ENCODE measurements at regions not wholly inside any gene's neighbourhood (a gene's known extent, or its start where the extent isn't known, plus 50 kb on each side); places are given as distances from the start of the nearest gene placed in this dataset.
A peak's percentile ranks its signal among the peaks of the same experiment; 100 is the strongest.
"Not testable (repeated sequence)": the region's sequence is repeated elsewhere in the genome, so short reads cannot be mapped to it uniquely, and the experiment has no call there.

DNA sequence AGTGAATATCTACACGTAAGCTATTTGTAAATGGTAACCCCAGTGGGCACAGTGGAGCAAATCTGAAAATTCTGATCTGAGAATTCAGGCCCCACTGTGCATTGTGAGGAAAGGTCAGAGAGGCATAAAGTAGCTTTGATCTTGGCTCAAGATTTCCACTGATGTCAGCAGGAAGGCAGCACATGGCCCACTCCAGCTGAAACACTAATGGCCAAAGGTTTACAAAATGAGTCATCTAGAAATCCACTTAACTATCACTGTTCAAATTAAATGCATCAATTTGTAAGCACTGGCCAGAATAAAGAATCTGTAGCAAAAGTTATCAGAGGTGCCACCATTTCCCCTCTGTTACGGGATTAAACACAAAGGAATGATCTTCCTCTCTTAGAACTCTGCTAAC is 191.6 kb downstream of the C9orf152 start:
- Histone ChIP-seq H3K27ac (ENCODE audit: low read length) (no peak overlapping the region), H3K4me3 (ENCODE audit: low read length) (no peak overlapping the region), H3K27me3 (ENCODE audit: control insufficient read depth, insufficient read depth, low read length) (no peaks in the 10 kb centered on the region), H3K36me3 (ENCODE audit: control insufficient read depth, insufficient read depth, low read length) (no peaks in the 10 kb centered on the region), H3K9me3 (ENCODE audit: control insufficient read depth, insufficient read depth, low read length) (no peaks in the 10 kb centered on the region), H3K4me1 (ENCODE audit: control insufficient read depth, insufficient read depth, low read length) (no peaks in the 10 kb centered on the region)
- intact Hi-C loops (cut with micrococcal nuclease) = no loop called here
- Mint-ChIP-seq H3K4me3 (no peak overlapping the region), H3K4me1 (no peaks in the 10 kb centered on the region), H3K36me3 (no peaks in the 10 kb centered on the region), H3K9me3 (no peaks in the 10 kb centered on the region), H3K27me3 (ENCODE audit: low read depth in 2 of 2) (peaks cover 0 to 12% of the 10 kb centered on the region in 2 donors), H3K27ac (no peak overlapping the region)
- DNase-seq (no peak), ATAC-seq (no peak)
- WGBS (ENCODE audit: insufficient coverage) = 96% methylated on average over 1 of the region's 2 CpGs
- no peak for TF ChIP-seq CTCF (IDR thresholded peaks at IDR 0.05)

DNA sequence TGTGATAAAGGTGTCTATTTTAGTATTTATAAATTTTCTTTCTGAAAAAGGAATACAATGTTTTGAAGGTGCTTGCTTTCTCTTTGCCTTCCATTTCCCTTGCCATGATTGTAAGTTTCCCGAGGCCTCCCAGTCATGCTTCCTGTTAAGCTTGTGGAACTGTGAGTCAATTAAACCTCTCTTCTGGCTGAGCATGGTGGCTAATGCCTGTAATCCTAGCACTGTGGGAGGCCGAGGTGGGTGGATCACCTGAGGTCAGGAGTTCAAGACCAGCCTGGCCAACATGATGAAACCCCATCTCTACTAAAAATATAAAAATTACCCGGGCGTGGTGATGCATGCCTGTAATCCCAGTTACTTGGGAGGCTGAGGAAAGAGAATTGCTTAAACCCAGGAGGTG is 187.7 kb downstream of the C9orf152 start:
- 79% methylated on average over 4 of the region's 4 CpGs for WGBS (ENCODE audit: insufficient coverage)
- H3K4me3 Mint-ChIP-seq; H3K36me3 ChIP-seq (ENCODE audit: control insufficient read depth, insufficient read depth, low read length); H3K27me3 ChIP-seq (ENCODE audit: control insufficient read depth, insufficient read depth, low read length); H3K9me3 Mint-ChIP-seq; DNase-seq; H3K27ac Mint-ChIP-seq; H3K4me1 Mint-ChIP-seq; H3K4me1 ChIP-seq (ENCODE audit: control insufficient read depth, insufficient read depth, low read length); ATAC-seq; H3K4me3 ChIP-seq (ENCODE audit: low read length); H3K36me3 Mint-ChIP-seq; H3K27ac ChIP-seq (ENCODE audit: low read length); H3K9me3 ChIP-seq (ENCODE audit: control insufficient read depth, insufficient read depth, low read length); H3K27me3 Mint-ChIP-seq (ENCODE audit: low read depth in 2 of 2); intact Hi-C loops (cut with micrococcal nuclease): not testable (repeated sequence)

DNA sequence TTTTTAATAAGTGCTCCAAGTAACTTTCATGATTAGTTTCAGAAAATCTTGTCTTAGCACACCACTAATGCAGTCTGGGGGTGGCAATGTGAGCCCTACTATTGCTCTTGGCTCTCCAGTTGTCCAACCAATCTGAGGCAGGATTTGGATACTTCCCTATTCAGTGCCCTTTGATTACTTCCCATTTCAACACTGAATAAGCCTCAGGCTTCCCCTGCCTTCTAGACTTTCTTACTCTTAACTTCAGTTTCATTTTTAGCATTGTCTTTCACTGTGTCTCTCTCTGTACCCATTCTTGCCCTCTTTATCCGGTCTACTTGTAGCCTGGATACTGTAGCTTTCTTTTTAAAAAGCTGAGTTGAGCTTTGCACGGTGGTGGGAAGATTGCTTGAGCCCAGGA is 186.1 kb downstream of the C9orf152 start:
- H3K27ac ChIP-seq (ENCODE audit: low read length) = no peak overlapping the region

DNA sequence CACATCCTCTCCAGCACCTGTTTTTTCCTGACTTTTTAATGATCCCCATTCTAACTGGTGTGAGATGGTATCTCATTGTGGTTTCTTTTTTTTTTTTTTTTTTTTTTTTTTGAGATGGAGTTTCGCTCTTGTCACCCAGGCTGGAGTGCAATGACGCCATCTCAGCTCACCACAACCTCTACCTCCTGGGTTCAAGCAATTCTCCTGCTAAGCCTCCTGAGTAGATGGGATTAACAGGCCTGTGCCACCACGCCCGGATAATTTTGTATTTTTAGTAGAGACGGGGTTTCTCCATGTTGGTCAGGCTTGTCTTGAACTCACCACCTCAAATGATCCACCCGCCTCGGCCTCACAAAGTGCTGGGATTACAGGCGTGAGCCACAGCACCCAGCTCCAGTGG is 184.7 kb downstream of the C9orf152 start:
- H3K27ac Mint-ChIP-seq; H3K27me3 ChIP-seq (ENCODE audit: control insufficient read depth, insufficient read depth, low read length); ATAC-seq; H3K9me3 Mint-ChIP-seq; H3K36me3 Mint-ChIP-seq; H3K4me3 Mint-ChIP-seq; DNase-seq; H3K4me3 ChIP-seq (ENCODE audit: low read length); H3K4me1 Mint-ChIP-seq; H3K36me3 ChIP-seq (ENCODE audit: control insufficient read depth, insufficient read depth, low read length); intact Hi-C loops (cut with micrococcal nuclease); H3K9me3 ChIP-seq (ENCODE audit: control insufficient read depth, insufficient read depth, low read length); H3K4me1 ChIP-seq (ENCODE audit: control insufficient read depth, insufficient read depth, low read length); H3K27ac ChIP-seq (ENCODE audit: low read length): not testable (repeated sequence)
- 97% methylated on average over 4 of the region's 8 CpGs for WGBS (ENCODE audit: insufficient coverage)
- peaks cover 5 to 25% of the 10 kb centered on the region in 2 donors for H3K27me3 Mint-ChIP-seq (ENCODE audit: low read depth in 2 of 2)

More for the DNA sequence above, 186.1 kb downstream of the C9orf152 start:
- H3K27ac Mint-ChIP-seq = no peak overlapping the region
- Histone ChIP-seq H3K4me1 (ENCODE audit: control insufficient read depth, insufficient read depth, low read length) (no peaks in the 10 kb centered on the region), H3K27me3 (ENCODE audit: control insufficient read depth, insufficient read depth, low read length) (no peaks in the 10 kb centered on the region), H3K9me3 (ENCODE audit: control insufficient read depth, insufficient read depth, low read length) (no peaks in the 10 kb centered on the region), H3K36me3 (ENCODE audit: control insufficient read depth, insufficient read depth, low read length) (no peaks in the 10 kb centered on the region), H3K4me3 (ENCODE audit: low read length) (no peak overlapping the region)
- DNase-seq (no peak), ATAC-seq (peak in 1 of 3 donors; percentile 59)
- H3K4me1 Mint-ChIP-seq = no peaks in the 10 kb centered on the region
- H3K27me3 Mint-ChIP-seq (ENCODE audit: low read depth in 2 of 2) = peaks cover 6 to 13% of the 10 kb centered on the region in 2 donors
- 22% methylated on average over 2 of the region's 2 CpGs for WGBS (ENCODE audit: insufficient coverage)
- H3K9me3 Mint-ChIP-seq = no peaks in the 10 kb centered on the region
- H3K36me3 Mint-ChIP-seq = no peaks in the 10 kb centered on the region
- intact Hi-C loops (cut with micrococcal nuclease) = no loop called here
- no peak overlapping the region for H3K4me3 Mint-ChIP-seq
- no peak for TF ChIP-seq CTCF (IDR thresholded peaks at IDR 0.05)
